ENCODE measurements at regions not wholly inside any gene's neighbourhood (a gene's known extent, or its start where the extent isn't known, plus 50 kb on each side); places are given as distances from the start of the nearest gene placed in this dataset.

- no peak overlapping the region for H3K9ac ChIP-seq (ENCODE audit: low read length)
- no peak overlapping the region for H3K4me3 ChIP-seq (ENCODE audit: low read depth, low read length)
- H3K4ac ChIP-seq (ENCODE audit: low read depth, low read length) = no peak overlapping the region
- H4K8ac ChIP-seq (ENCODE audit: low read depth, low read length) = no peak overlapping the region
- no peak overlapping the region for H2AFZ ChIP-seq (ENCODE audit: insufficient read depth, low read length, poor library complexity)
- no peak overlapping the region for H3K18ac ChIP-seq (ENCODE audit: low read length)
- H3K79me2 ChIP-seq (ENCODE audit: control insufficient read depth, insufficient read depth, low read length, poor library complexity) = no peaks in the 10 kb centered on the region
- no peaks in the 10 kb centered on the region for H3K27me3 ChIP-seq (ENCODE audit: insufficient read depth, low read length)
- no peak overlapping the region for H3K4me2 ChIP-seq (ENCODE audit: low read length)
- H3K27ac ChIP-seq (ENCODE audit: low read depth, low read length) = no peak overlapping the region
- no CpG with 5 or more reads among the region's 2 CpGs for WGBS (ENCODE audit: extremely low coverage, insufficient coverage, insufficient read length)
- no peak for DNase-seq
- H3K23ac ChIP-seq (ENCODE audit: low read length) = no peak overlapping the region
- no peaks in the 10 kb centered on the region for H3K36me3 ChIP-seq (ENCODE audit: control insufficient read depth in 1 of 2, insufficient read depth in 2 of 2, low read length in 2 of 2)
- no peak overlapping the region for H2BK12ac ChIP-seq (ENCODE audit: low read length)
- no peaks in the 10 kb centered on the region for H3K4me1 ChIP-seq (ENCODE audit: control insufficient read depth in 1 of 2, insufficient read depth in 2 of 2, low read length in 2 of 2)
- no peak overlapping the region for H2BK5ac ChIP-seq (ENCODE audit: low read depth, low read length, poor library complexity)
- H4K91ac ChIP-seq (ENCODE audit: low read depth, low read length) = no peak overlapping the region
- H3K79me1 ChIP-seq (ENCODE audit: low read length) = no peaks in the 10 kb centered on the region
- H2AK5ac ChIP-seq (ENCODE audit: low read length) = no peak overlapping the region
- H2BK120ac ChIP-seq (ENCODE audit: insufficient read depth, low read length, poor library complexity) = no peak overlapping the region
- H4K12ac ChIP-seq (ENCODE audit: low read depth, low read length) = no peak overlapping the region
- H3K14ac ChIP-seq (ENCODE audit: low read length) = no peak overlapping the region
- H3K9me3 ChIP-seq (ENCODE audit: insufficient read depth, low read depth, low read length) = no peaks in the 10 kb centered on the region
Measured at GRCh38 chr12:43008953-43009845, 419.7 kb upstream of the PRICKLE1 start.

DNA sequence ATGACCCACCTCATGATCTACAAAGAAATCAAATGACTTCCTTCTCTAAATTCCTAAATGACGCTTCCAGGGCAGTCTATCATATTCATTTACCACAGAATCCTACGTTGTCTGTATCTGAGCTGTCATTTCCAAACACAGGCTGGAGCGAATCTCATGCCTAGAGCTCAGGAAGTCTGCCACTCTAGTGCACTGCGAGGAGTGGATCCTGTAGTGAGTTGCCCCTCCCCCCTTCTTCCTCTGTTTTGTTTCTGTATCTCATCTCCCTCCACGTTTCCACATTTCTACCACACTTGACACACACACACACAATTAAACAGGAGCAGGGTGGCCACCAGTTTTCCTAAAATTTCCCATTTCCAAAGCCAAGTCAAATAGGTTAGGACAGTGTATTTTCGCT lies 415.4 kb upstream of the PRICKLE1 start:
- H4K12ac ChIP-seq (ENCODE audit: low read depth, low read length) = no peak overlapping the region
- no peak overlapping the region for H2BK5ac ChIP-seq (ENCODE audit: low read depth, low read length, poor library complexity)
- H3K4me2 ChIP-seq (ENCODE audit: low read length) = no peak overlapping the region
- H3K27ac ChIP-seq (ENCODE audit: low read depth, low read length) = no peak overlapping the region
- H2BK12ac ChIP-seq (ENCODE audit: low read length) = no peak overlapping the region
- no peak overlapping the region for H4K91ac ChIP-seq (ENCODE audit: low read depth, low read length)
- no peaks in the 10 kb centered on the region for H3K9me3 ChIP-seq (ENCODE audit: insufficient read depth, low read depth, low read length)
- no peak for DNase-seq
- no peaks in the 10 kb centered on the region for H3K27me3 ChIP-seq (ENCODE audit: insufficient read depth, low read length)
- H2AFZ ChIP-seq (ENCODE audit: insufficient read depth, low read length, poor library complexity) = no peak overlapping the region
- no peak overlapping the region for H2AK5ac ChIP-seq (ENCODE audit: low read length)
- H3K4me3 ChIP-seq (ENCODE audit: low read depth, low read length) = no peak overlapping the region
- H3K23ac ChIP-seq (ENCODE audit: low read length) = no peak overlapping the region
- no peaks in the 10 kb centered on the region for H3K4me1 ChIP-seq (ENCODE audit: control insufficient read depth in 1 of 2, insufficient read depth in 2 of 2, low read length in 2 of 2)
- no peak overlapping the region for H4K8ac ChIP-seq (ENCODE audit: low read depth, low read length)
- no peaks in the 10 kb centered on the region for H3K79me1 ChIP-seq (ENCODE audit: low read length)
- no peaks in the 10 kb centered on the region for H3K36me3 ChIP-seq (ENCODE audit: control insufficient read depth in 1 of 2, insufficient read depth in 2 of 2, low read length in 2 of 2)
- no peak overlapping the region for H2BK120ac ChIP-seq (ENCODE audit: insufficient read depth, low read length, poor library complexity)
- H3K9ac ChIP-seq (ENCODE audit: low read length) = no peak overlapping the region
- WGBS (ENCODE audit: extremely low coverage, insufficient coverage, insufficient read length) = no CpG with 5 or more reads among the region's 6 CpGs
- no peak overlapping the region for H3K18ac ChIP-seq (ENCODE audit: low read length)
- no peak overlapping the region for H3K4ac ChIP-seq (ENCODE audit: low read depth, low read length)
- no peak overlapping the region for H3K14ac ChIP-seq (ENCODE audit: low read length)
- no peaks in the 10 kb centered on the region for H3K79me2 ChIP-seq (ENCODE audit: control insufficient read depth, insufficient read depth, low read length, poor library complexity)

DNA sequence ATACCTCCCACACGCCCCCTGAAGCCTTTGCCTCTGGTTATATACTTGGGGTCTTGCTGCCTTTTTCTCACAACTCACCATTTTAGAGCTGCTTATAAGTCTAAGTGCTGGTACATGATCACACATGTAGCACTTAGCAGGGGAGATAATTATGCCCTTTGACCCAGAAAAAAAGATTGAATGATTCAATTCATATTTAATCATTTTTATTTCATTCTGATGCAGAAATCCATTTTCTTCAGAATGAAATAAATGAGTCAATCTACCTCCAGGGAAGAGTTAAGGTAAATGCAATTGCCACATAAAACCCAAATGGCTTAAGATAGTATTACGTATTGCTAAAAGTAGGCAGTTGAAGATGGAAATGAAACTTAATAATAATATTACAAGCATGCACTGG lies 414.6 kb upstream of the PRICKLE1 start:
- WGBS (ENCODE audit: extremely low coverage, insufficient coverage, insufficient read length) = no CpG with 5 or more reads among the region's 2 CpGs
- Histone ChIP-seq H3K9me3 (ENCODE audit: insufficient read depth, low read depth, low read length) (no peaks in the 10 kb centered on the region), H4K12ac (ENCODE audit: low read depth, low read length) (no peak overlapping the region), H3K36me3 (ENCODE audit: control insufficient read depth in 1 of 2, insufficient read depth in 2 of 2, low read length in 2 of 2) (no peaks in the 10 kb centered on the region), H3K4me1 (ENCODE audit: control insufficient read depth in 1 of 2, insufficient read depth in 2 of 2, low read length in 2 of 2) (no peaks in the 10 kb centered on the region), H4K8ac (ENCODE audit: low read depth, low read length) (no peak overlapping the region), H2AFZ (ENCODE audit: insufficient read depth, low read length, poor library complexity) (no peak overlapping the region), H3K27me3 (ENCODE audit: insufficient read depth, low read length) (no peaks in the 10 kb centered on the region), H3K18ac (ENCODE audit: low read length) (no peak overlapping the region), H2BK12ac (ENCODE audit: low read length) (no peak overlapping the region), H3K79me2 (ENCODE audit: control insufficient read depth, insufficient read depth, low read length, poor library complexity) (no peaks in the 10 kb centered on the region), H3K9ac (ENCODE audit: low read length) (no peak overlapping the region), H3K79me1 (ENCODE audit: low read length) (no peaks in the 10 kb centered on the region), H3K23ac (ENCODE audit: low read length) (no peak overlapping the region), H3K4ac (ENCODE audit: low read depth, low read length) (no peak overlapping the region), H3K4me2 (ENCODE audit: low read length) (no peak overlapping the region), H3K14ac (ENCODE audit: low read length) (no peak overlapping the region), H4K91ac (ENCODE audit: low read depth, low read length) (no peak overlapping the region), H2AK5ac (ENCODE audit: low read length) (no peak overlapping the region), H3K27ac (ENCODE audit: low read depth, low read length) (no peak overlapping the region), H2BK120ac (ENCODE audit: insufficient read depth, low read length, poor library complexity) (no peak overlapping the region), H3K4me3 (ENCODE audit: low read depth, low read length) (no peak overlapping the region), H2BK5ac (ENCODE audit: low read depth, low read length, poor library complexity) (no peak overlapping the region)
- DNase-seq = no peak

DNA sequence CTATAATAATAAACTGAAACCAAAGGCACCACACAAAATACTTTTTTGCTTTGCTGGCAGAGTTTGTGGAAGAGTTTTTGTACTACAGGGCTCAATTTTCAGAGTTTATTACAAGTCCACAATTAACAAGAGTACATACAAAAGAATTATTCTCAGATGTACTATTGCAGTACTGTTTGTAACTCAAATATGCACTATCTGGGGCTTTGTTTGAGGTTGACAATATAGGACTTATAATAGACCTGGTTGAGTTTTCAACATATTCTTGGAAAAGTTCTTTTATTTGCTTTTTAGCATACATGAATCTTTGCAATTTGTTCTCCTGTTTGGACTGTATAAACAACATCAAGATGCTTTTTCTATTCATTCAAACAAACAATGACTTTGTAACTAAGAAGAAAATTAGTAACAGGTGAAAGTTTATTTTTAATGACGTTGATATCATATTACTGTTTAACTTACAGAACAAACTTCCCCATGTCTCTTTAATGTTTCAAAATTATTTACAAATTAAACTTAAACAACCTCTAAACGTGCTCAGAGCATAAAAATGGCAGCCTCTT lies 407.4 kb upstream of the PRICKLE1 start:
- Histone ChIP-seq H3K14ac (ENCODE audit: low read length) (no peak overlapping the region), H3K9ac (ENCODE audit: low read length) (no peak overlapping the region), H4K12ac (ENCODE audit: low read depth, low read length) (no peak overlapping the region), H4K91ac (ENCODE audit: low read depth, low read length) (no peak overlapping the region), H2BK5ac (ENCODE audit: low read depth, low read length, poor library complexity) (no peak overlapping the region), H4K8ac (ENCODE audit: low read depth, low read length) (no peak overlapping the region), H3K4ac (ENCODE audit: low read depth, low read length) (no peak overlapping the region), H3K18ac (ENCODE audit: low read length) (no peak overlapping the region), H3K4me2 (ENCODE audit: low read length) (no peak overlapping the region), H3K36me3 (ENCODE audit: control insufficient read depth in 1 of 2, insufficient read depth in 2 of 2, low read length in 2 of 2) (no peaks in the 10 kb centered on the region), H3K79me2 (ENCODE audit: control insufficient read depth, insufficient read depth, low read length, poor library complexity) (no peaks in the 10 kb centered on the region), H3K27me3 (ENCODE audit: insufficient read depth, low read length) (no peaks in the 10 kb centered on the region), H2BK12ac (ENCODE audit: low read length) (no peak overlapping the region), H2AFZ (ENCODE audit: insufficient read depth, low read length, poor library complexity) (no peak overlapping the region), H3K4me3 (ENCODE audit: low read depth, low read length) (no peak overlapping the region), H3K23ac (ENCODE audit: low read length) (no peak overlapping the region), H3K27ac (ENCODE audit: low read depth, low read length) (no peak overlapping the region), H3K4me1 (ENCODE audit: control insufficient read depth in 1 of 2, insufficient read depth in 2 of 2, low read length in 2 of 2) (peaks cover 0 to 2% of the 10 kb centered on the region in 2 experiments), H2BK120ac (ENCODE audit: insufficient read depth, low read length, poor library complexity) (no peak overlapping the region), H2AK5ac (ENCODE audit: low read length) (no peak overlapping the region), H3K79me1 (ENCODE audit: low read length) (peaks cover 2% of the 10 kb centered on the region), H3K9me3 (ENCODE audit: insufficient read depth, low read depth, low read length) (no peaks in the 10 kb centered on the region)
- DNase-seq = no peak
- WGBS (ENCODE audit: extremely low coverage, insufficient coverage, insufficient read length) = no CpG with 5 or more reads among the region's 2 CpGs

Data from trophoblast cell (in vitro differentiated cells and primary cell).